Liver (tissue), 8 donors: ENCODE measurements at regions not wholly inside any gene's neighbourhood (a gene's known extent, or its start where the extent isn't known, plus 50 kb on each side); places are given as distances from the start of the nearest gene placed in this dataset.

Experiments used
- DNase-seq: peaks from one replicate; pipeline ENCODE4 v3.0.0-alpha.2; 2017; ENCODE audit warnings: low spot score
- H3K27ac ChIP-seq, 2 donors: one replicate each; pipeline ENCODE4 v1.7.0; 2013; ENCODE audit warnings: inconsistent platforms in 2 of 2, low read length in 2 of 2, control low read depth in 1 of 2, low read depth in 1 of 2, mild to moderate bottlenecking in 1 of 2
- H3K27me3 ChIP-seq, 4 donors: one replicate each; pipeline versions ENCODE4 v1.6.1 to v1.7.0; 2013; ENCODE audit warnings: low read length in 3 of 4, inconsistent platforms in 1 of 4, mild to moderate bottlenecking in 1 of 4, moderate library complexity in 1 of 4; ENCODE audit not compliant: control insufficient read depth in 4 of 4, insufficient read depth in 4 of 4
- H3K36me3 ChIP-seq, 4 donors: one replicate each; pipeline versions ENCODE4 v1.6.1 to v1.7.0; 2013; ENCODE audit warnings: low read length in 3 of 4, mild to moderate bottlenecking in 3 of 4, low read depth in 1 of 4, moderate library complexity in 1 of 4; ENCODE audit not compliant: control insufficient read depth in 4 of 4, insufficient read depth in 3 of 4
- H3K4me1 ChIP-seq, 4 donors: one replicate each; pipeline versions ENCODE4 v1.6.1 to v1.7.0; 2013; ENCODE audit warnings: low read length in 3 of 4, mild to moderate bottlenecking in 3 of 4, moderate library complexity in 1 of 4; ENCODE audit not compliant: control insufficient read depth in 4 of 4, insufficient read depth in 4 of 4
- H3K4me3 ChIP-seq, 3 donors: one replicate each; pipeline versions ENCODE4 v1.6.1 to v1.7.0; 2013; ENCODE audit warnings: low read length in 3 of 3, control low read depth in 1 of 3, low read depth in 1 of 3, mild to moderate bottlenecking in 1 of 3
- H3K9ac ChIP-seq, 2 donors: one replicate each; pipeline ENCODE4 v1.7.0; 2013; ENCODE audit warnings: low read length in 2 of 2, mild to moderate bottlenecking in 2 of 2, moderate library complexity in 2 of 2, control low read depth in 1 of 2, low read depth in 1 of 2
- H3K9me3 ChIP-seq, 4 donors: one replicate each; pipeline versions ENCODE4 v1.6.1 to v1.7.0; 2013; ENCODE audit warnings: low read length in 3 of 4; ENCODE audit not compliant: control insufficient read depth in 4 of 4
- CTCF ChIP-seq: fragments of 150-350 bp; IDR thresholded peaks from 2 replicates; pipeline ENCODE4 v1.5.1; 2017; ENCODE audit warnings: improper control_type of control experiment, low read depth, low read length; ENCODE audit not compliant: missing input control
- FOXA1 ChIP-seq: IDR thresholded peaks from 2 replicates; pipeline ENCODE4 v1.6.1; 2016; ENCODE audit warnings: antibody characterized with exemption
- HNF4G ChIP-seq: IDR thresholded peaks from 2 replicates; pipeline ENCODE4 v1.6.1; 2016; ENCODE audit warnings: antibody characterized with exemption
- JUND ChIP-seq, 2 donors: IDR thresholded peaks; 2 replicates each; pipeline ENCODE4 v1.6.1; 2016; ENCODE audit warnings: antibody characterized with exemption in 2 of 2
- MAX ChIP-seq: IDR thresholded peaks from 2 replicates; pipeline ENCODE4 v1.6.1; 2016; ENCODE audit warnings: antibody characterized with exemption
- NR2F2 ChIP-seq: IDR thresholded peaks from 2 replicates; pipeline ENCODE4 v1.6.1; 2016; ENCODE audit warnings: antibody characterized with exemption
- RAD21 ChIP-seq, 2 donors: IDR thresholded peaks; 2 replicates each; pipeline ENCODE4 v1.6.1; 2016; ENCODE audit warnings: antibody characterized with exemption in 2 of 2, mild to moderate bottlenecking in 2 of 2
- TAF1 ChIP-seq: conservative IDR thresholded peaks from 2 replicates; pipeline ENCODE4 v1.6.1; 2016; ENCODE audit warnings: antibody characterized with exemption, mild to moderate bottlenecking
- YY1 ChIP-seq: IDR thresholded peaks from 2 replicates; pipeline ENCODE4 v1.6.1; 2016; ENCODE audit warnings: antibody characterized with exemption, mild to moderate bottlenecking
- ZBTB33 ChIP-seq: IDR thresholded peaks from 2 replicates; pipeline ENCODE4 v1.6.1; 2016; ENCODE audit warnings: antibody characterized with exemption
- WGBS: extraction: QIAGEN DNeasy Blood & Tissue Kit; methylation state at CpG from one replicate; pipeline ENCODE4 v1.1.7; 2013; 5-methylcytosine and 5-hydroxymethylcytosine counted together
- donor health status: healthy.
- donor health status: healthy.
- donor health status: healthy.
- donor health status: healthy.
- donor health status: healthy.

GRCh38 chr17:65423346-65424140 lies 137.9 kb downstream of the AXIN2 start:
- Histone ChIP-seq H3K9ac (no peak overlapping the region), H3K27me3 (no peaks in the 10 kb centered on the region), H3K4me1 (no peaks in the 10 kb centered on the region), H3K4me3 (no peak overlapping the region), H3K27ac (no peak overlapping the region), H3K9me3 (peaks cover 0 to 2% (median 0%) of the 10 kb centered on the region in 4 donors), H3K36me3 (no peaks in the 10 kb centered on the region)
- 67% methylated on average over 9 of the region's 9 CpGs for WGBS
- no peak for TF ChIP-seq CTCF
- no peak for TF ChIP-seq YY1
- TF ChIP-seq RAD21 (IDR thresholded peaks at IDR 0.05) = no peak
- no peak for TF ChIP-seq ZBTB33
- no peak for TF ChIP-seq JUND (IDR thresholded peaks at IDR 0.05)
- DNase-seq = no peak

GRCh38 chr17:65418622-65419021 lies 142.8 kb downstream of the AXIN2 start:
- no peak for DNase-seq
- TF ChIP-seq CTCF (no peak), ZBTB33 (no peak), TAF1 (no peak), FOXA1 (no peak), JUND (IDR thresholded peaks at IDR 0.05) (no peak), HNF4G (no peak), NR2F2 (no peak), RAD21 (IDR thresholded peaks at IDR 0.05) (no peak), MAX (no peak)

More at GRCh38 chr17:65418622-65419021, 142.8 kb downstream of the AXIN2 start:
- no peaks in the 10 kb centered on the region for H3K36me3 ChIP-seq
- H3K9ac ChIP-seq = no peak overlapping the region
- H3K9me3 ChIP-seq = no peaks in the 10 kb centered on the region
- H3K4me1 ChIP-seq = no peaks in the 10 kb centered on the region
- WGBS = 50% methylated on average over 3 of the region's 3 CpGs
- no peak overlapping the region for H3K27ac ChIP-seq
- no peak overlapping the region for H3K4me3 ChIP-seq
- no peaks in the 10 kb centered on the region for H3K27me3 ChIP-seq
